ENCODE measurements at regions not wholly inside any gene's neighbourhood (a gene's known extent, or its start where the extent isn't known, plus 50 kb on each side); places are given as distances from the start of the nearest gene placed in this dataset.

DNA sequence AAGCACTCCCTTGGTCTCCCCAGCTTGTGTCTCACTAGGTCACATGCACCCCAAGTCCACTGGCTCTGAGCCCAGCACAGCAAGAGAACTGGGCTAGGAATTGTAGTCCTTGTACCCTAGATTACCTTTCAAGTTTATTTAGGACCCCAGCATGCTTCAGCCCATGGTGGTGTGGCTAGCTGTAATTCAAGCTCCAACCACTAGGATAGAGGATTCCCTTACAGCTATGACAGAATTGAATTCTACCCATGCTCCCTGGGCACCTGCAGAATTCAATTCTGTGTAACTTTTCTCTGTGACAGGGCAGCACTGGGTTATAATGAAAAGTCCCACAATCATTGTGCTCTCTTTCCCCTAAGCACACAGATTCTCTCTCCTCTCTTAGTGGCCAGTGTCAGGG lies 253.8 kb upstream of the DMD start:
- H3K27ac ChIP-seq (replicated peaks in 1 of 4), result no peak overlapping the region
- intact Hi-C loops (cut with DNase I), result no loop called here
- TF ChIP-seq, protein P1, sequence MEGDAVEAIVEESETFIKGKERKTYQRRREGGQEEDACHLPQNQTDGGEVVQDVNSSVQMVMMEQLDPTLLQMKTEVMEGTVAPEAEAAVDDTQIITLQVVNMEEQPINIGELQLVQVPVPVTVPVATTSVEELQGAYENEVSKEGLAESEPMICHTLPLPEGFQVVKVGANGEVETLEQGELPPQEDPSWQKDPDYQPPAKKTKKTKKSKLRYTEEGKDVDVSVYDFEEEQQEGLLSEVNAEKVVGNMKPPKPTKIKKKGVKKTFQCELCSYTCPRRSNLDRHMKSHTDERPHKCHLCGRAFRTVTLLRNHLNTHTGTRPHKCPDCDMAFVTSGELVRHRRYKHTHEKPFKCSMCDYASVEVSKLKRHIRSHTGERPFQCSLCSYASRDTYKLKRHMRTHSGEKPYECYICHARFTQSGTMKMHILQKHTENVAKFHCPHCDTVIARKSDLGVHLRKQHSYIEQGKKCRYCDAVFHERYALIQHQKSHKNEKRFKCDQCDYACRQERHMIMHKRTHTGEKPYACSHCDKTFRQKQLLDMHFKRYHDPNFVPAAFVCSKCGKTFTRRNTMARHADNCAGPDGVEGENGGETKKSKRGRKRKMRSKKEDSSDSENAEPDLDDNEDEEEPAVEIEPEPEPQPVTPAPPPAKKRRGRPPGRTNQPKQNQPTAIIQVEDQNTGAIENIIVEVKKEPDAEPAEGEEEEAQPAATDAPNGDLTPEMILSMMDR (IDR thresholded peaks at IDR 0.05), result no peak
- no peak for TF ChIP-seq POLR2AphosphoS5 (IDR thresholded peaks at IDR 0.05)
- no peak for TF ChIP-seq EP300 (IDR thresholded peaks at IDR 0.05)
- TF ChIP-seq POLR2A (IDR thresholded peaks at IDR 0.05; ENCODE audit: low read depth), result no peak
- no peak for DNase-seq (ENCODE audit: extremely low spot score)
- H3K9me3 ChIP-seq, result no peaks in the 10 kb centered on the region
- no peak overlapping the region for H3K4me3 ChIP-seq
- no peaks in the 10 kb centered on the region for H3K27me3 ChIP-seq
- no peaks in the 10 kb centered on the region for H3K36me3 ChIP-seq
- no peaks in the 10 kb centered on the region for H3K4me1 ChIP-seq

DNA sequence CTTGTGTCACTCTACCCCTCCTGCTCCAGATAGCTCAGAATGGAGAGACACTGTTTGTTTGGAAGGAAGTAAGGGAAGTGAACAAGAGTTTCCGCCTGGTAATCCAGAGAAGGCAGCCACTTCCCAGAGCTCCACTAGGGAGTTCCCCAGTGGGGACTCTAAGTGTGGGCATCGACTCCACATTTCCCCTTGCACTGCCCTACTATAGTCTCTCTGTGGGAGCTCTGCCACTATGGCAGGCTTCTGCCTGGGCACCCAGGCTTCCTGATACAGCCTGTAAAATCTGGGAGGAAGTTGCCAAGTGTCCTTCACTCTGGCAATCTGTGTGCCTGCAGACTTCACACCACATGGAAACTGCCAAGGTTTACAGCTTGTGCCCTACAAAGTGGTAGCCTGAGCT lies 245.8 kb upstream of the DMD start:
- Histone ChIP-seq H3K27ac (replicated peaks in 1 of 4) (no peak overlapping the region), H3K4me1 (no peaks in the 10 kb centered on the region), H3K27me3 (peaks cover 0 to 8% (median 0%) of the 10 kb centered on the region in 4 donors), H3K4me3 (no peak overlapping the region), H3K9me3 (no peaks in the 10 kb centered on the region), H3K36me3 (no peaks in the 10 kb centered on the region)
- 77% methylated on average over 2 of the region's 2 CpGs for WGBS
- TF ChIP-seq EP300 (IDR thresholded peaks at IDR 0.05), result no peak
- TF ChIP-seq POLR2AphosphoS5 (IDR thresholded peaks at IDR 0.05), result no peak
- no peak for TF ChIP-seq POLR2A (IDR thresholded peaks at IDR 0.05; ENCODE audit: low read depth)
- TF ChIP-seq, protein P1 (IDR thresholded peaks at IDR 0.05), result no peak
- DNase-seq (ENCODE audit: extremely low spot score), result no peak
- intact Hi-C loops (cut with DNase I), result no loop called here

DNA sequence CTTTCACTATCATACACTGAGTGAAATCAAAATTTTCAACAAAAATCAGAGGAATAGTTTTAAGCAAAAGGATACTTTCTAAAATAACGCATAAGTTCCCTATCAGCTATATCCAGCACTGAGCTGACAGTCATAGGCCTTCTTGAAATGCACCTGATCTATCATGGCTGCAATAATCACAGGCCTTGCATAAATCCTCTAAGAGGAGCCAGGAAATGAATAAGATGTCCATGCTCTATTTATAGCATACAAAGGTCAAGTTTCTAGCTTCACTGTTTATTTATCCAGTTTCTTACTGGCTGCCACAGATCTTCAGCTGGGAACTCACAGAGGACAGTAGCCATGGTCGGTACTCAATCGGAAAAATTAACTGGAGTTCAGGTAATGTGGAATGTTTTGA lies 235.9 kb upstream of the DMD start:
- intact Hi-C loops (cut with DNase I), result no loop called here
- TF ChIP-seq, protein P1 (IDR thresholded peaks at IDR 0.05), result no peak
- TF ChIP-seq POLR2A (IDR thresholded peaks at IDR 0.05; ENCODE audit: low read depth) (no peak), POLR2AphosphoS5 (IDR thresholded peaks at IDR 0.05) (no peak), EP300 (IDR thresholded peaks at IDR 0.05) (no peak)
- no peak for DNase-seq (ENCODE audit: extremely low spot score)
- Histone ChIP-seq H3K4me3 (no peak overlapping the region), H3K9me3 (no peaks in the 10 kb centered on the region), H3K36me3 (no peaks in the 10 kb centered on the region), H3K27me3 (no peaks in the 10 kb centered on the region), H3K27ac (replicated peaks in 1 of 4) (no peak overlapping the region), H3K4me1 (peaks cover 0 to 7% (median 0%) of the 10 kb centered on the region in 4 donors)
- 40% methylated on average over 3 of the region's 3 CpGs for WGBS

DNA sequence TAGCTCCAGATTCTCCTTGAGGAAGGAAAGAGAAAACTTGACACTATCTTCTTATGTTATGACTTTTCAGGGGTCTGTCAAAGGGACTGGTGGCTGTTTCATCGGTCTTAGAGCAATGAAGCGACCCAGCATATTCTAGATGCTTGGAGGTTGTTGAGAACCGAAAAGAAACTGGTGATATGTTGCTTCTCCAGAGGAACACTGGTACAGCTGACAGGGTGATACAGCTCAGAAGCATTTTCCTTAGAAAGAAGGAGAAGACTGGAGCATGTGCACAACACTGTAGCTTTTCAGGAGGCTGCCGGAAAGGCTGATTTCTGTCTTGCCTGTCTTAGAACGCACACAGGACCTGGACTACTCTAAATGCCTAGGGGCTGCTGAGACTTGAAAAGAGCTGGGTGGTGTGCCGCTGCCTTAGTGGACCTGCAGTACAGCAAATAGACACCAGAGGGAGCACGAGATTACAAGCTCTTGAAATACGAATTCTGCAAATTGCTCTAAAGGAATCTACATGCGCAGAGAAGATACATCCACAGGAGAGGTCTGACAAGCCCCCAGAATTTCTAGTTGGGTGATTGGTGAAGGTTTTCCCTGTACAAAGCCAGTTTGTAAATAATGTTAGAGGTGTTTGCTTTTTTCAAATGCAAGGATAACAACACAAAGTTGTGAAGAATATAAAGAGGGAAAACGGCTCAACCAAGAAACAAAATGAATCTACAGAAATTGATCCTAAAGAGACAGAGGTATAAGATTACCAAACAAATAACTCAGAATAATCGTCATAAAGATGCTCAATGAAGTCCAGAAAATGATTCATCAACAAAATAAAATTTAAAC lies 223.1 kb upstream of the DMD start:
- intact Hi-C loops (cut with DNase I), result loop anchor here (5.0 kb wide), 1 partner anchor 868 kb away; no protein-coding TSS in a partner anchor
- TF ChIP-seq EP300 (IDR thresholded peaks at IDR 0.05), result no peak
- TF ChIP-seq, protein P1 (IDR thresholded peaks at IDR 0.05), result peak; percentile 74 to 85 (median 78)
- no peak for DNase-seq (ENCODE audit: extremely low spot score)
- Histone ChIP-seq H3K27ac (replicated peaks in 1 of 4) (no peak overlapping the region), H3K27me3 (no peaks in the 10 kb centered on the region), H3K4me3 (no peak overlapping the region), H3K9me3 (no peaks in the 10 kb centered on the region), H3K4me1 (no peaks in the 10 kb centered on the region), H3K36me3 (no peaks in the 10 kb centered on the region)
- WGBS, result 27% methylated on average over 11 of the region's 11 CpGs

Measured in esophagus muscularis mucosa (tissue), 4 donors.